ENCODE measurements at regions not wholly inside any gene's neighbourhood (a gene's known extent, or its start where the extent isn't known, plus 50 kb on each side); places are given as distances from the start of the nearest gene placed in this dataset.
A peak's percentile ranks its signal among the peaks of the same experiment; 100 is the strongest.

DNA sequence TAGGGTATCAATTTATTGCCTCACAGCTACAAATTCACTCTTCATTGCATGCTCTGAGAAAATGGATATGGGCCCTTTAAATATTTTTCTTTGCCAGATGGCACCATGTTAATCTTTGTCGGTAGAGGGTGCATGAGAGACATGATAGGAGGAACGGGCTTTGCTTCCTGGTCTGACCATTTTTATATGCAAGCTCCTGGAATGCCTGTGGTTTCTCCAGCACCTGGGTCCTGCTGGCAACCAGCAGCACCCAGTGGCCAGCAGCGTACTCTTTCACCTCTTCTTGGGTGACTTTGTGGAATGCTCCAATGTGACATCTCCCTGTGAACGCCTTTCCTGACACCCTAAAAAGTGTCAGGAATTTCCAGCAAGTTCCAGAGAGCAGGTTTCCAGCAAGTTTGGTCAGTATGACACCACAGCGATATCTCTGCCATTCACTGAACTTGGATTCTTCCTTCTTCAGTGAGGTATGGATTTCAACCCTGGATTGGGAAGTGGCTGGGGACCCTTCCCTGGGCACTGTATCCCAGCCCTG lies 140.3 kb upstream of the PGRMC2 start (continued):
- TF ChIP-seq, protein P1, sequence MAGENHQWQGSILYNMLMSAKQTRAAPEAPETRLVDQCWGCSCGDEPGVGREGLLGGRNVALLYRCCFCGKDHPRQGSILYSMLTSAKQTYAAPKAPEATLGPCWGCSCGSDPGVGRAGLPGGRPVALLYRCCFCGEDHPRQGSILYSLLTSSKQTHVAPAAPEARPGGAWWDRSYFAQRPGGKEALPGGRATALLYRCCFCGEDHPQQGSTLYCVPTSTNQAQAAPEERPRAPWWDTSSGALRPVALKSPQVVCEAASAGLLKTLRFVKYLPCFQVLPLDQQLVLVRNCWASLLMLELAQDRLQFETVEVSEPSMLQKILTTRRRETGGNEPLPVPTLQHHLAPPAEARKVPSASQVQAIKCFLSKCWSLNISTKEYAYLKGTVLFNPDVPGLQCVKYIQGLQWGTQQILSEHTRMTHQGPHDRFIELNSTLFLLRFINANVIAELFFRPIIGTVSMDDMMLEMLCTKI (IDR thresholded peaks at IDR 0.05; ENCODE audit: partially characterized antibody) = no peak
- TF ChIP-seq PCBP2 (IDR thresholded peaks at IDR 0.05; ENCODE audit: low read depth, low read length, poor library complexity, severe bottlenecking) = no peak
- TF ChIP-seq, protein P2, sequence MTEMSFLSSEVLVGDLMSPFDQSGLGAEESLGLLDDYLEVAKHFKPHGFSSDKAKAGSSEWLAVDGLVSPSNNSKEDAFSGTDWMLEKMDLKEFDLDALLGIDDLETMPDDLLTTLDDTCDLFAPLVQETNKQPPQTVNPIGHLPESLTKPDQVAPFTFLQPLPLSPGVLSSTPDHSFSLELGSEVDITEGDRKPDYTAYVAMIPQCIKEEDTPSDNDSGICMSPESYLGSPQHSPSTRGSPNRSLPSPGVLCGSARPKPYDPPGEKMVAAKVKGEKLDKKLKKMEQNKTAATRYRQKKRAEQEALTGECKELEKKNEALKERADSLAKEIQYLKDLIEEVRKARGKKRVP (CRISPR knock-in tag; IDR thresholded peaks at IDR 0.05) = no peak
- TF ChIP-seq MTA1 (IDR thresholded peaks at IDR 0.05; ENCODE audit: borderline replicate concordance) = no peak
- no peak for TF ChIP-seq MEF2A (IDR thresholded peaks at IDR 0.05; ENCODE audit: control insufficient read depth, low read depth, low read length)
- no peak for TF ChIP-seq MIER1 (IDR thresholded peaks at IDR 0.05; ENCODE audit: low read depth)
- TF ChIP-seq DDX20 (tag; IDR thresholded peaks at IDR 0.05; ENCODE audit: low read depth) = no peak
- TF ChIP-seq TEAD1 (CRISPR knock-in tag; IDR thresholded peaks at IDR 0.05) = peak in 1 of 2 experiments; percentile 90; a peak in 2 of 4 replicates
- no peak for TF ChIP-seq CBX1 (IDR thresholded peaks at IDR 0.05; ENCODE audit: low read depth)
- TF ChIP-seq SMAD4 (CRISPR knock-in tag; conservative IDR thresholded peaks at IDR 0.05) = no peak
- TF ChIP-seq JUND (IDR thresholded peaks at IDR 0.05; ENCODE audit: borderline replicate concordance, low read depth, low read length) = peak; percentile 15; the same call in 1 of the 2 replicates
- no peak for TF ChIP-seq JUND (tag; IDR thresholded peaks at IDR 0.05; ENCODE audit: borderline replicate concordance, low read depth, low read length)
- TF ChIP-seq, protein P3, sequence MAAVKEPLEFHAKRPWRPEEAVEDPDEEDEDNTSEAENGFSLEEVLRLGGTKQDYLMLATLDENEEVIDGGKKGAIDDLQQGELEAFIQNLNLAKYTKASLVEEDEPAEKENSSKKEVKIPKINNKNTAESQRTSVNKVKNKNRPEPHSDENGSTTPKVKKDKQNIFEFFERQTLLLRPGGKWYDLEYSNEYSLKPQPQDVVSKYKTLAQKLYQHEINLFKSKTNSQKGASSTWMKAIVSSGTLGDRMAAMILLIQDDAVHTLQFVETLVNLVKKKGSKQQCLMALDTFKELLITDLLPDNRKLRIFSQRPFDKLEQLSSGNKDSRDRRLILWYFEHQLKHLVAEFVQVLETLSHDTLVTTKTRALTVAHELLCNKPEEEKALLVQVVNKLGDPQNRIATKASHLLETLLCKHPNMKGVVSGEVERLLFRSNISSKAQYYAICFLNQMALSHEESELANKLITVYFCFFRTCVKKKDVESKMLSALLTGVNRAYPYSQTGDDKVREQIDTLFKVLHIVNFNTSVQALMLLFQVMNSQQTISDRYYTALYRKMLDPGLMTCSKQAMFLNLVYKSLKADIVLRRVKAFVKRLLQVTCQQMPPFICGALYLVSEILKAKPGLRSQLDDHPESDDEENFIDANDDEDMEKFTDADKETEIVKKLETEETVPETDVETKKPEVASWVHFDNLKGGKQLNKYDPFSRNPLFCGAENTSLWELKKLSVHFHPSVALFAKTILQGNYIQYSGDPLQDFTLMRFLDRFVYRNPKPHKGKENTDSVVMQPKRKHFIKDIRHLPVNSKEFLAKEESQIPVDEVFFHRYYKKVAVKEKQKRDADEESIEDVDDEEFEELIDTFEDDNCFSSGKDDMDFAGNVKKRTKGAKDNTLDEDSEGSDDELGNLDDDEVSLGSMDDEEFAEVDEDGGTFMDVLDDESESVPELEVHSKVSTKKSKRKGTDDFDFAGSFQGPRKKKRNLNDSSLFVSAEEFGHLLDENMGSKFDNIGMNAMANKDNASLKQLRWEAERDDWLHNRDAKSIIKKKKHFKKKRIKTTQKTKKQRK (IDR thresholded peaks at IDR 0.05; ENCODE audit: borderline replicate concordance, low read depth, low read length) = no peak
- TF ChIP-seq, protein P4, sequence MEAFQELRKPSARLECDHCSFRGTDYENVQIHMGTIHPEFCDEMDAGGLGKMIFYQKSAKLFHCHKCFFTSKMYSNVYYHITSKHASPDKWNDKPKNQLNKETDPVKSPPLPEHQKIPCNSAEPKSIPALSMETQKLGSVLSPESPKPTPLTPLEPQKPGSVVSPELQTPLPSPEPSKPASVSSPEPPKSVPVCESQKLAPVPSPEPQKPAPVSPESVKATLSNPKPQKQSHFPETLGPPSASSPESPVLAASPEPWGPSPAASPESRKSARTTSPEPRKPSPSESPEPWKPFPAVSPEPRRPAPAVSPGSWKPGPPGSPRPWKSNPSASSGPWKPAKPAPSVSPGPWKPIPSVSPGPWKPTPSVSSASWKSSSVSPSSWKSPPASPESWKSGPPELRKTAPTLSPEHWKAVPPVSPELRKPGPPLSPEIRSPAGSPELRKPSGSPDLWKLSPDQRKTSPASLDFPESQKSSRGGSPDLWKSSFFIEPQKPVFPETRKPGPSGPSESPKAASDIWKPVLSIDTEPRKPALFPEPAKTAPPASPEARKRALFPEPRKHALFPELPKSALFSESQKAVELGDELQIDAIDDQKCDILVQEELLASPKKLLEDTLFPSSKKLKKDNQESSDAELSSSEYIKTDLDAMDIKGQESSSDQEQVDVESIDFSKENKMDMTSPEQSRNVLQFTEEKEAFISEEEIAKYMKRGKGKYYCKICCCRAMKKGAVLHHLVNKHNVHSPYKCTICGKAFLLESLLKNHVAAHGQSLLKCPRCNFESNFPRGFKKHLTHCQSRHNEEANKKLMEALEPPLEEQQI (IDR thresholded peaks at IDR 0.05) = 0 out of 2 replicates have a peak, but pooled peaks have one; percentile 19
- no peak for TF ChIP-seq MEF2D (tag; conservative IDR thresholded peaks at IDR 0.05; ENCODE audit: low read depth)
- no peak for TF ChIP-seq ZNF561 (CRISPR knock-in tag; conservative IDR thresholded peaks at IDR 0.05)
